ENCODE measurements at regions not wholly inside any gene's neighbourhood (a gene's known extent, or its start where the extent isn't known, plus 50 kb on each side); places are given as distances from the start of the nearest gene placed in this dataset.

- no peak for DNase-seq (ENCODE audit: low spot score)
Observed at GRCh38 chr12:124412646-124413015, 117.7 kb downstream of the RFLNA start.

DNA sequence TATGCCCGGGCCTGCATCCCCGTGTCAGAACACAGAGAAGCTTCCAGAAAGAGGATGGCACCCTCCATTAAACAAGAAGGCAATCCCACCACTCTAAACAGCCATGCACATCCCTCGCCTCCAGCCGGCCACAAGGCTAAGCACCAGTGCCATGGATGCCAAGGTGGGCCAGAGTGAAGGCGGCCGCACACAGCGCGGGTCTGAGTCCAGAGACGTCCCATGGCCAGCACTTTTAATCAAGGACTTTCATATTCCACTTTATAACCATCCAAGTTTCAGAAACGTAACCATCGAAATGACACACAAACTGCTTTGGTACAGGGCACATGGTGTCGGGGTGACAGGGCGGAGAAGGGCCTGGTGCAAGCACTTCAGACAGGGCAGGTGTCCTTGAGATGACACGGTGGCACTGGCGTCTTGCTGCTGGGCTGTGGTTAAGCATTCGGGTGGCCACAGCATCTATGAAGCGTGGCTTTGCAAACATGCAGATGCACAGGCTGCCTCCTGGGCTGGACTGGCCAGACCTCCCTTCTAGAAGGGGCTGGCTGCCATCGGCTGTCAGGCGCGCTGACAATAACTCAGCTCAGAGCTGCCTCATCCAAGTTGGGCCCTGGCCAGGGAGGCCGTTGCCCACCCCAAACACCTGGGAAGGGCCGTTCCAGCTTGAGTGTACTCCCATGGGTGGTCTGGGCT, 117.2 kb downstream of the RFLNA start:
- DNase-seq (ENCODE audit: low spot score) = no peak

DNA sequence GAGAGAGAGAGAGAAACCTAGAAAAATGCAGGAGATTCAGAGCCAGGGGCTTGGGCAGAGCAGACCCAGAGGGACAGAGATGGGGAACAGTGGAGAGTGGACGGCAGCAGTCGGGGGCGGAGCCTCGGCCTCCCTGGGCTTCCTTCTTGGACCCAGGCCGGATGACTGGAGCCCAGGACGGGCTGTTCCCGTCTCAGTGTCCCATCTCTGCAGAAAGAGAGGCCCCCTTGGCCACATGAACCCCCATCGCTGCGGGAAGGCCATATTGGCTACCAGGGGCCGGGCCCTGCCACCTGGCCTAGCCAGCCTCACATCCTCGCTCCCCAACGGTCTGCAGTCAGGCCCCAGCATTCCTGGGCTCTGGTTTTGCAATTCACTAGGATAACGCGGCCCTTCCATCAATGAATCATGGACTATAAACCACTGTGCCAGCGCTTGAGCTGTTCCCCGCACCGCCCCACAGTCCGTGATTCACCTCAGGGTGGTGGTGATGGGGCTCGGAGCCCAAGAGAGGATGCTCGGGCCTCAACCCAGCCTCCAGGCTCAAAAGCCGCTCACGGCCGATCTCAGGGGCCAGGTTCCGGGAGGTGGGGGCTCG, 116.5 kb downstream of the RFLNA start:
- DNase-seq (ENCODE audit: low spot score) = no peak

GRCh38 chr12:124410354-124411175, 115.7 kb downstream of the RFLNA start:
- DNase-seq (ENCODE audit: low spot score) = no peak

DNA sequence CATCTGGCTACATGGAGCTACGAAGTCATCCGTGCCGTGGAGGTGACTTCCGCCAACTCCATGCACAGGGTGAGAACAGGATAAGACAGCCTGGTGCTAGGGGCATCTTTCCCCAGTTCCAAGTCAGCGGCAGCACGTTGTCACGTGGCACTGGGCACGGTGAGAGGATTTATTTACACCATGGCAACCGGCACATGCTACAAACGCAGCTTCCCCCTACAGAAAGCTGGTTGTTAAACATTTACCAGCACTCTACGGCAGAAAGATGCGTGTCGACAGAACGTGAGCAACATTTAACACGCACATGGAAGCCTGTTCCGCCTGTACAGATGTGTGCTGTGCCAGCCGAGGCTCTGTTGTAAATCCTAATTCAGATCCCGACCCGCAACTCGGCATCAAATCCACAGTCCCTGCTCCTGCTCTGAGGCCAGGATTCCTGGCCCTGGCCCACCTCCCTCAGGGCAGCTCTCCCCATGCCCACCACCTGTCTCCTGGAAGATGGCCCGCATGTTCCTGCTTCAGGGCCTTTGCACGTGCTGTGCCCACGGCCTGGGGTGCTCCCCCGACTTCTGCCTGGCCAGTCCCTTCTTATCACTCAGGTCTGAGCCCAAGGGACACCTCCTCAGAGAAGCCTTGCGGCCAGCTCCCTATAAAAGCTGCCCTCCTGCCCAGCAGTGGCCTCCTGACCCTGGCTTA, 114.1 kb downstream of the RFLNA start:
- DNase-seq (ENCODE audit: low spot score) = no peak

GRCh38 chr12:124407074-124407473, 112.2 kb downstream of the RFLNA start:
- DNase-seq (ENCODE audit: low spot score) = no peak

- no peak for DNase-seq (ENCODE audit: low spot score)
Observed at GRCh38 chr12:124406043-124406442, 111.2 kb downstream of the RFLNA start.

DNA sequence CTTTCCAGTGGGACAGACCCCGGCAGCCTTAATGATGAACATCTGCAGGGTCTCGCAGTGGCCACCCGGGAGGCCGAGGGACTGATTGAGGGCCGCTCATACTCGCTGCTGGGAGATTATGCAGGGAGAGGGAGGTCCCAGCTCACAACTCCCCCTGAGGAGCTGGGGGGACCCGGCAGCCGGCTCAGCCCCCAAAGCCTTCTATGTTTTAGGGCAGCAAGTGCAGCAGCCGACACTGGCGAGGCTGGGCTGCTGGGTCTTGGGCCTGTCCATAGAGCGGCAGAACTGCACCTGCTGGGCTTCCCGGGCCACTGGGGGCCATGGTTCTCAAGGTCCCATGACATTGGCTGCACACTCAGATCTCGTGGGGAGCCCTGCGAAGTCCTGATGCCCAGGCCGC, 110.7 kb downstream of the RFLNA start:
- no peak for DNase-seq (ENCODE audit: low spot score)

GRCh38 chr12:124405151-124405550, 110.3 kb downstream of the RFLNA start:
- no peak for DNase-seq (ENCODE audit: low spot score)

DNA sequence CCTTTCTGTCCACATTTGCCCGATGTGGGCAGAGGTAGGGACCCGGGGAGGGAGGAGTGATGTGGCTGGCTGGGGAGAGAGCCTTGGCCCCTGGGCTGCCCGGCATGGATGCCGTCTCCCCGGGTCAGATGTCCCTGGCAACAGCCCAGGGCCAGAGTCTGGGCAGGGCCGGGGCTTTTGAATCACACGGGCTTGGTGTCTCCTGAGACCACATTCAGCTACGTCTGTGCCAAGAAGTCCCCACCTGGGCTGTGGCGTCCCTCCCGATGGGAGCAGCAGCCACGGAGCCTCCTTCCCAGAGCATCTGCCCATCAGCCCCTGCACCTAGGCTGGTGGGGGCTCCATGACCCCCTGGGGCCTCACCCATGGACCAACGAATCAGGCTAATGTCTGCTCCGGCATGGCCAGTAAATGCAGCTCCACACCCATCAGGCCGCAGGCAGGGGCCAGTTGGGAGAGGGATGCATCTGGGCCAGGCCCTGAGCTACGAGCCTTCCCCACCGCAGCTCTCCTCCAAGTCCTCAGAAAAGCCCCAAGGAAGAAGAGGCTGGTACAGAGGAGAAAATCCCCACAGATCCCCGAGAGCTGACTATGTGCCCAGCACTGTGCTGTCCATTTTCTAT, 109.4 kb downstream of the RFLNA start:
- DNase-seq (ENCODE audit: low spot score) = no peak

GRCh38 chr12:124403273-124403672, 108.4 kb downstream of the RFLNA start:
- DNase-seq (ENCODE audit: low spot score) = no peak

- DNase-seq (ENCODE audit: low spot score) = no peak
Observed at GRCh38 chr12:124402248-124403066, 107.6 kb downstream of the RFLNA start.

DNA sequence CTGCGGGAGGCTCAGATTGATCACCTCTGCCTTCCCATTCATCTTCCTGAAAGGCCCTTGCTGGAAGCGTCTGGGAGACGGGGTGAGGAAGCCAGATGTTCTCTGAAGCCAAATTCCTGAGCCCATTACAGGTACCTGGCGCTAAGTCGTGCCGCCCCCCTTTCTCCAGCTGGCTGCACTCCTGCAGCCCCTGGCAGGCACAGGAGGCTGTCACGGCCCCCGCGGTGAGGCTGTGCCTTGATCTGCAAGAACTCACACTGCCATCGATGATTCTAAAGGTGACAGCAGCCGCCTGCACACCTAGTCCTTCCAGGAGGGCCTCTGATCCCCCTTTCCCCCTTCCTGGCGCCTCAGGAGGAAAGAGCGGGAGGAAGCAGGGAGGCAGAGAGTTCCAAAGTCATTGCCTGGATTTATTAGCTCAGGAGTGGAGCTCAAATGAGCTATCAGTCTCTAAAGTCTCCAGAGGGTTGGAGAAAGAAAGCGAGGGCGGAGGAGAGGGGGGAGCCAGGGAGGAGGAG, 106.9 kb downstream of the RFLNA start:
- no peak for DNase-seq (ENCODE audit: low spot score)

DNA sequence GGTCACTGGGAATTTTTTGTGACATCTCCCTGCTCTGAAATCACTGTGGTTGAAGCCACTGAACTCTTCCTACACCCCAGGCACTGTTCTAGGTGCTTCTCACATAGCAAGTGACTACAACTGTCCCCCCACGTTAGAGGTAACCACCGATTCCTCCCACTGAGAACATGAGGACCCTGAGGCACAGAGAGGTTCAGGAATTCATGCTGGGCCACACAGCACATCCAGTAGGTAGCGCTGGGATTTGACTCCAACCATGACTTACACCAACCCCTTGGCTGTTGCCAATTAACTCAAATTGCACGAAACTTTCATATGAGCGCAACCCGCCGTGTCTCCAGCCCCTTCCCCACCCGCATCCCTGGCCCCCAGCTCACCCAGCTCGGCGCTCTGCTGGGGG, 105.2 kb downstream of the RFLNA start:
- DNase-seq (ENCODE audit: low spot score) = no peak

GRCh38 chr12:124399622-124400021, 104.7 kb downstream of the RFLNA start:
- DNase-seq (ENCODE audit: low spot score) = no peak

DNA sequence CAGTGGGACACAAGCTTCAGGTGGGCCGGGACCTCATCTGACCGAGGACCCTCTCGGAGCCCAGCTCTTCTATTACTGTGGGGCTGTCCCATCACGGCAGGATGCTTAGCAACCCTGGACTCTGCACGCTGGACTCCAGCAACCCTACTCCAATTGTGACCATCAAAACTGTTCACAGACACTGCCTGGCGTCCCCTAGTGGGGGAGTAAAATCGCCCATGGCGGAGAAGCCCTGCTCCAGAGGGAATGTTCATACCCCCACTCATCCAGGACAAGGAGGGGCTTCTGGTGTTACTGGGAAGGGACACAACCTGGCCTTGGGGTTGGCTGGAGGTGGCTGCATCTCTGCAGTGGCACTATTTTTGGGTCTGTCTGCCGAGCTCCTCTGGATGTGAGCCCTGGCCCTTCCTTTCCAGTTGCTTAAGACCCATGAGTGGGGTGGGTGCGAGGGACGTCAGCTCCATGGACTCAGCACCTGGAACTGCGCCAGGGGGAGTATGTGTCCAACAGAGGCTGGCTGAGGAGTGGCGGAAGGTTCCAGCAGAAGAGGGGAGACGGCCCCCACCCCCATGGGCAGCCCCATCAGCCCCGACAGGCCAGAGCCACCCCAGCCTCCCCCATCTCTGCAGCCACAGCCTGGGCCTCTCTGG, 103.8 kb downstream of the RFLNA start:
- DNase-seq (ENCODE audit: low spot score) = no peak

DNA sequence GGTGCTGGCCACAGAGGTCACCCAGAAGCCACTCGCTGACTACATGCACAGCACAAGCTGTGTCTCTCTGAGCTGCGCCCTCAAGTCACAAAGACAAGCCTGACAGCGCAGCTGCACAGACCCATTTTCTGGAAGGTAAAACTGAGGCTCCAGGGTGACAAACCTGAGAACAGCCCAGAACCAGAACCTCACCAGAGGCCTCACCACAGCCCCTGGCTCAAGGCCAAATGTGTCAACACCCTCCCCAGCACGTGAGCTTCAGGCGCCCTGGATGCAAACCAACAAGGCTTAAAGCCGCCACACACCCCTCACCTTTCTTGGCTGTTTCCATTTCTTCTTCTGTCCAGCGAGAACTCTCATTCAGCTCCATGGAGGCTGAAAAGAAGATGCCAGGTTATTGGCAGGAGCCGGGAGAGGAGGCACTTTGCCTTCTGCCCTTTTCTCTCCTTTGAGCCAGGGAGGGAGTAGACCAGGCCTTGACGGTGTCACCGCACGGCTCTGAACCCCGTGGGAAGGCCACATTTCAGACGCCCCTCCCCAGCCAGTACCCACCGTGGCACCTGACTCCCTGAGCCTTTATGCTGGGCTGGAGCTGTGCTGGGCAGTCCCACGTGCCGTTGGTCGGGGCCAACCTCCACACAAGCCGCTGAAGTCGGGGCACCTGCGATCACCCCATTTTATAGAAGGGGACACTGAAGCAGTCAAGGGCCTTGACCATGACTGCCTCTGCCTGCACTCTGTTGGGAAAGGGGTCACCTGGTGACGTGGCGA, 103.1 kb downstream of the RFLNA start:
- no peak for DNase-seq (ENCODE audit: low spot score)

DNA sequence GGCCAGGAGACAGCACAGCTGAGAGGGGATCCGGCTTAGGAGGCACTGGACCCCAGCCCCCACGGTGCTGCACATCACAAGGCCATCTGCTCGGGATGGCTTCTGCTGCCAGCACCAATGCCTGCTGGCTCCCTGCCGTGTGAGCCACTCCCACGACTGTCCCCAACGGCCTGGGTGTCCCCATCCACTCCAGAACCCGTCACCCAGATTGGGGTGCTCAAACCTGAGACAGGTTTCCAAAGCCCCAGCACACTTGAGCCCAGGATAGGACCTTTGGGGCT, 102.4 kb downstream of the RFLNA start:
- DNase-seq (ENCODE audit: low spot score) = no peak

DNA sequence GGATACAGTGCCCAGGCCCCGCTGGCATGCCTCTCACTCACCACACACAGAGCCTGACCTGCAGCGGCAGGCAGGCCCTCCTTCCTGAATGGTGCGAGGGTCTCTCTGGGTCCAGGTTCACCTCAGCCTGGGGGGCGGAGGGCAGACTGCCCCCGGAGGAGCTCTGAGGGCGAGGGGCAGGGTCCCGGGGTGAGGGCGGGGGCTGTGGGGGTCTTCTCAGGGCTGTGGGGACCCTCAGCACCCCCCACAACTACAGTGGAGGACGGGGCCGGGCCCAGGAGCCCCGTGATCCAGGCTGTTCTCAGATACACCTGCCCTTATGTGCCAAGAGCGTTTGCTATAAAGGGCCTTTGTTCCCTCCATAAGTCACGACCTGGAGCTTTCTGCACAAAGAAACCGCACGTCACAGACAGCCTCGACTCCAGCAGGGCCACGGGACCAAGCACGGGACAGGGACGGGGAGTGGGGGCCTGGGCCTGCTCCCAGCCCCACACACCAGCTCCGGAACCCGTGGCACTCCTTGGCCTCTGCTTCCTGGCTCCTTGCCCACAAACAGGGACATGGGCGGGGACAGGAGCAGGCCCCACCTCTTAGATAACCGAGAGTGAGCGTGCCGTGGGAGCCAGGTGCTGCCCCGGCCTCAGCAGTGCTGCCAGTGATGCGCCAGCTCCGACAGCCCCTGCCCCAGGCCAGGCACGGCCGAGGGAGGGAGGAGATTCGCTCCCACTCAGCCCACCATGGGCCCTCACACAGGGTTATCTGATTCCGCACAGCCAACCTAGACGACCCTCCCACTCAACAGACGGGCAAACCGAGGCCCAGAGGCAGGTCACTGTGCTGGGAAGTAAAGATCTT, 101.9 kb downstream of the RFLNA start:
- no peak for DNase-seq (ENCODE audit: low spot score)
